Liver (tissue), 8 donors: ENCODE measurements at regions not wholly inside any gene's neighbourhood (a gene's known extent, or its start where the extent isn't known, plus 50 kb on each side); places are given as distances from the start of the nearest gene placed in this dataset.

Experiments
- DNase-seq: peaks from one replicate; pipeline ENCODE4 v3.0.0-alpha.2; 2017; ENCODE audit warnings: low spot score
- H3K27ac ChIP-seq, 2 donors: one replicate each; pipeline ENCODE4 v1.7.0; 2013; ENCODE audit warnings: inconsistent platforms in 2 of 2, low read length in 2 of 2, control low read depth in 1 of 2, low read depth in 1 of 2, mild to moderate bottlenecking in 1 of 2
- H3K27me3 ChIP-seq, 4 donors: one replicate each; pipeline versions ENCODE4 v1.6.1 to v1.7.0; 2013; ENCODE audit warnings: low read length in 3 of 4, inconsistent platforms in 1 of 4, mild to moderate bottlenecking in 1 of 4, moderate library complexity in 1 of 4; ENCODE audit not compliant: control insufficient read depth in 4 of 4, insufficient read depth in 4 of 4
- H3K36me3 ChIP-seq, 4 donors: one replicate each; pipeline versions ENCODE4 v1.6.1 to v1.7.0; 2013; ENCODE audit warnings: low read length in 3 of 4, mild to moderate bottlenecking in 3 of 4, low read depth in 1 of 4, moderate library complexity in 1 of 4; ENCODE audit not compliant: control insufficient read depth in 4 of 4, insufficient read depth in 3 of 4
- H3K4me1 ChIP-seq, 4 donors: one replicate each; pipeline versions ENCODE4 v1.6.1 to v1.7.0; 2013; ENCODE audit warnings: low read length in 3 of 4, mild to moderate bottlenecking in 3 of 4, moderate library complexity in 1 of 4; ENCODE audit not compliant: control insufficient read depth in 4 of 4, insufficient read depth in 4 of 4
- H3K4me3 ChIP-seq, 3 donors: one replicate each; pipeline versions ENCODE4 v1.6.1 to v1.7.0; 2013; ENCODE audit warnings: low read length in 3 of 3, control low read depth in 1 of 3, low read depth in 1 of 3, mild to moderate bottlenecking in 1 of 3
- H3K9ac ChIP-seq, 2 donors: one replicate each; pipeline ENCODE4 v1.7.0; 2013; ENCODE audit warnings: low read length in 2 of 2, mild to moderate bottlenecking in 2 of 2, moderate library complexity in 2 of 2, control low read depth in 1 of 2, low read depth in 1 of 2
- H3K9me3 ChIP-seq, 4 donors: one replicate each; pipeline versions ENCODE4 v1.6.1 to v1.7.0; 2013; ENCODE audit warnings: low read length in 3 of 4; ENCODE audit not compliant: control insufficient read depth in 4 of 4
- CTCF ChIP-seq: fragments of 150-350 bp; IDR thresholded peaks from 2 replicates; pipeline ENCODE4 v1.5.1; 2017; ENCODE audit warnings: improper control_type of control experiment, low read depth, low read length; ENCODE audit not compliant: missing input control
- EGR1 ChIP-seq, 2 donors: IDR thresholded peaks; 2 replicates each; pipeline ENCODE4 v1.6.1; 2016 to 2018; ENCODE audit warnings: antibody characterized with exemption in 2 of 2, low read depth in 2 of 2
- FOXA1 ChIP-seq: IDR thresholded peaks from 2 replicates; pipeline ENCODE4 v1.6.1; 2016; ENCODE audit warnings: antibody characterized with exemption
- FOXA2 ChIP-seq: IDR thresholded peaks from 2 replicates; pipeline ENCODE4 v1.6.1; 2016; ENCODE audit warnings: antibody characterized with exemption
- GABPA ChIP-seq, 2 donors: IDR thresholded peaks in 1 of 2; conservative IDR thresholded peaks in 1 of 2; 2 replicates each; pipeline ENCODE4 v1.6.1; 2016; ENCODE audit warnings: antibody characterized with exemption in 2 of 2, mild to moderate bottlenecking in 1 of 2, moderate library complexity in 1 of 2
- HNF4A ChIP-seq, 2 donors: conservative IDR thresholded peaks; 2 replicates each; pipeline ENCODE4 v1.6.1; 2016; ENCODE audit warnings: antibody characterized with exemption in 2 of 2, mild to moderate bottlenecking in 2 of 2
- HNF4G ChIP-seq: IDR thresholded peaks from 2 replicates; pipeline ENCODE4 v1.6.1; 2016; ENCODE audit warnings: antibody characterized with exemption
- JUND ChIP-seq, 2 donors: IDR thresholded peaks; 2 replicates each; pipeline ENCODE4 v1.6.1; 2016; ENCODE audit warnings: antibody characterized with exemption in 2 of 2
- MAX ChIP-seq: IDR thresholded peaks from 2 replicates; pipeline ENCODE4 v1.6.1; 2016; ENCODE audit warnings: antibody characterized with exemption
- NR2F2 ChIP-seq: IDR thresholded peaks from 2 replicates; pipeline ENCODE4 v1.6.1; 2016; ENCODE audit warnings: antibody characterized with exemption
- RAD21 ChIP-seq, 2 donors: IDR thresholded peaks; 2 replicates each; pipeline ENCODE4 v1.6.1; 2016; ENCODE audit warnings: antibody characterized with exemption in 2 of 2, mild to moderate bottlenecking in 2 of 2
- REST ChIP-seq: IDR thresholded peaks from 2 replicates; pipeline ENCODE4 v1.6.1; 2016; ENCODE audit warnings: antibody characterized with exemption, mild to moderate bottlenecking
- RXRA ChIP-seq, 2 donors: IDR thresholded peaks; 2 replicates each; pipeline ENCODE4 v1.6.1; 2017 to 2018; ENCODE audit warnings: antibody characterized with exemption in 2 of 2, mild to moderate bottlenecking in 1 of 2
- SP1 ChIP-seq: IDR thresholded peaks from 2 replicates; pipeline ENCODE4 v1.6.1; 2018; ENCODE audit warnings: antibody characterized with exemption, mild to moderate bottlenecking
- TAF1 ChIP-seq: conservative IDR thresholded peaks from 2 replicates; pipeline ENCODE4 v1.6.1; 2016; ENCODE audit warnings: antibody characterized with exemption, mild to moderate bottlenecking
- YY1 ChIP-seq: IDR thresholded peaks from 2 replicates; pipeline ENCODE4 v1.6.1; 2016; ENCODE audit warnings: antibody characterized with exemption, mild to moderate bottlenecking
- ZBTB33 ChIP-seq: IDR thresholded peaks from 2 replicates; pipeline ENCODE4 v1.6.1; 2016; ENCODE audit warnings: antibody characterized with exemption
- WGBS: extraction: QIAGEN DNeasy Blood & Tissue Kit; methylation state at CpG from one replicate; pipeline ENCODE4 v1.1.7; 2013; 5-methylcytosine and 5-hydroxymethylcytosine counted together
- donor health status: healthy.
- donor health status: healthy.
- donor health status: healthy.
- donor health status: healthy.
- donor health status: healthy.

GRCh38 chr1:90508376-90509167, 208.5 kb downstream of the BARHL2 start:
- Histone ChIP-seq H3K27me3 (no peaks in the 10 kb centered on the region), H3K9me3 (no peaks in the 10 kb centered on the region), H3K4me3 (no peak overlapping the region), H3K9ac (no peak overlapping the region), H3K4me1 (peaks cover 0 to 2% (median 0%) of the 10 kb centered on the region in 4 donors), H3K36me3 (no peaks in the 10 kb centered on the region), H3K27ac (no peak overlapping the region)
- DNase-seq = no peak
- 61% methylated on average over 2 of the region's 2 CpGs for WGBS
- no peak for TF ChIP-seq FOXA2
- TF ChIP-seq RXRA (IDR thresholded peaks at IDR 0.05) = no peak
- TF ChIP-seq SP1 = no peak
- no peak for TF ChIP-seq MAX
- no peak for TF ChIP-seq FOXA1
- no peak for TF ChIP-seq GABPA (IDR thresholded peaks at IDR 0.05 in 1 of 2, conservative IDR thresholded peaks at IDR 0.05 in 1 of 2)
- no peak for TF ChIP-seq NR2F2
- TF ChIP-seq TAF1 = no peak
- no peak for TF ChIP-seq HNF4G
- TF ChIP-seq ZBTB33 = no peak
- no peak for TF ChIP-seq YY1
- TF ChIP-seq HNF4A (conservative IDR thresholded peaks at IDR 0.05) = no peak
- TF ChIP-seq EGR1 (IDR thresholded peaks at IDR 0.05; ENCODE audit: low read depth in 2 of 2) = no peak
- no peak for TF ChIP-seq CTCF
- no peak for TF ChIP-seq JUND (IDR thresholded peaks at IDR 0.05)
- TF ChIP-seq RAD21 (IDR thresholded peaks at IDR 0.05) = no peak

GRCh38 chr1:90507173-90507572, 209.9 kb downstream of the BARHL2 start:
- no peaks in the 10 kb centered on the region for H3K36me3 ChIP-seq

More at GRCh38 chr1:90507173-90507572, 209.9 kb downstream of the BARHL2 start:
- no peak overlapping the region for H3K4me3 ChIP-seq
- 70% methylated on average over 5 of the region's 5 CpGs for WGBS
- TF ChIP-seq RAD21 (IDR thresholded peaks at IDR 0.05) = no peak
- no peak for TF ChIP-seq JUND (IDR thresholded peaks at IDR 0.05)
- TF ChIP-seq RXRA (IDR thresholded peaks at IDR 0.05) = no peak
- TF ChIP-seq SP1 = no peak
- TF ChIP-seq HNF4A (conservative IDR thresholded peaks at IDR 0.05) = no peak
- no peak for TF ChIP-seq REST
- TF ChIP-seq TAF1 = no peak
- TF ChIP-seq EGR1 (IDR thresholded peaks at IDR 0.05; ENCODE audit: low read depth in 2 of 2) = no peak
- TF ChIP-seq FOXA1 = no peak
- TF ChIP-seq NR2F2 = no peak
- no peak for TF ChIP-seq HNF4G
- no peak for TF ChIP-seq FOXA2
- H3K27ac ChIP-seq = no peak overlapping the region
- H3K27me3 ChIP-seq = no peaks in the 10 kb centered on the region
- DNase-seq = no peak
- H3K9ac ChIP-seq = no peak overlapping the region
- H3K4me1 ChIP-seq = peaks cover 0 to 2% (median 0%) of the 10 kb centered on the region in 4 donors
- H3K9me3 ChIP-seq = no peaks in the 10 kb centered on the region
